ENCODE measurements at regions not wholly inside any gene's neighbourhood (a gene's known extent, or its start where the extent isn't known, plus 50 kb on each side); places are given as distances from the start of the nearest gene placed in this dataset.

- H3K4me1 ChIP-seq = no peaks in the 10 kb centered on the region
- TF ChIP-seq CTCF (IDR thresholded peaks at IDR 0.05) = no peak
- H3K27me3 ChIP-seq (ENCODE audit: low read depth) = no peaks in the 10 kb centered on the region
- no peak overlapping the region for H3K27ac ChIP-seq
- intact Hi-C loops (cut with DNase I) = no loop called here
- no peak overlapping the region for H3K4me3 ChIP-seq
- ATAC-seq = no peak
- H3K36me3 ChIP-seq = no peaks in the 10 kb centered on the region
- no peaks in the 10 kb centered on the region for H3K9me3 ChIP-seq
- DNase-seq = no peak
Observed at GRCh38 chr13:37490176-37490779, 108.3 kb downstream of the POSTN start.

GRCh38 chr13:37488726-37489125, 109.8 kb downstream of the POSTN start:
- Histone ChIP-seq H3K9me3 (no peaks in the 10 kb centered on the region), H3K4me3 (no peak overlapping the region), H3K36me3 (no peaks in the 10 kb centered on the region), H3K4me1 (no peaks in the 10 kb centered on the region), H3K27me3 (ENCODE audit: low read depth) (no peaks in the 10 kb centered on the region), H3K27ac (no peak overlapping the region)
- DNase-seq (no peak), ATAC-seq (no peak)
- intact Hi-C loops (cut with DNase I) = no loop called here
- TF ChIP-seq CTCF (IDR thresholded peaks at IDR 0.05) = no peak

GRCh38 chr13:37486171-37486681, 112.3 kb downstream of the POSTN start:
- Histone ChIP-seq H3K27me3 (ENCODE audit: low read depth) (no peaks in the 10 kb centered on the region), H3K27ac (no peak overlapping the region), H3K9me3 (no peaks in the 10 kb centered on the region), H3K4me3 (no peak overlapping the region), H3K36me3 (no peaks in the 10 kb centered on the region), H3K4me1 (no peaks in the 10 kb centered on the region)
- TF ChIP-seq CTCF (IDR thresholded peaks at IDR 0.05) = no peak
- DNase-seq = no peak
- intact Hi-C loops (cut with DNase I) = no loop called here
- no peak for ATAC-seq

- no peaks in the 10 kb centered on the region for H3K36me3 ChIP-seq
- no peaks in the 10 kb centered on the region for H3K4me1 ChIP-seq
- DNase-seq = no peak
- TF ChIP-seq CTCF (IDR thresholded peaks at IDR 0.05) = no peak
- no peak overlapping the region for H3K27ac ChIP-seq
- no peaks in the 10 kb centered on the region for H3K27me3 ChIP-seq (ENCODE audit: low read depth)
- no peak overlapping the region for H3K4me3 ChIP-seq
- H3K9me3 ChIP-seq = no peaks in the 10 kb centered on the region
- no peak for ATAC-seq
- intact Hi-C loops (cut with DNase I) = no loop called here
Observed at GRCh38 chr13:37485756-37486155, 112.8 kb downstream of the POSTN start.

- H3K36me3 ChIP-seq = no peaks in the 10 kb centered on the region
- ATAC-seq = no peak
- intact Hi-C loops (cut with DNase I) = no loop called here
- no peaks in the 10 kb centered on the region for H3K27me3 ChIP-seq (ENCODE audit: low read depth)
- TF ChIP-seq CTCF (IDR thresholded peaks at IDR 0.05) = no peak
- H3K4me3 ChIP-seq = no peak overlapping the region
- H3K9me3 ChIP-seq = no peaks in the 10 kb centered on the region
- DNase-seq = no peak
- H3K4me1 ChIP-seq = no peaks in the 10 kb centered on the region
- no peak overlapping the region for H3K27ac ChIP-seq
Observed at GRCh38 chr13:37484056-37484455, 114.5 kb downstream of the POSTN start.
